ENCODE measurements at regions not wholly inside any gene's neighbourhood (a gene's known extent, or its start where the extent isn't known, plus 50 kb on each side); places are given as distances from the start of the nearest gene placed in this dataset.

DNA sequence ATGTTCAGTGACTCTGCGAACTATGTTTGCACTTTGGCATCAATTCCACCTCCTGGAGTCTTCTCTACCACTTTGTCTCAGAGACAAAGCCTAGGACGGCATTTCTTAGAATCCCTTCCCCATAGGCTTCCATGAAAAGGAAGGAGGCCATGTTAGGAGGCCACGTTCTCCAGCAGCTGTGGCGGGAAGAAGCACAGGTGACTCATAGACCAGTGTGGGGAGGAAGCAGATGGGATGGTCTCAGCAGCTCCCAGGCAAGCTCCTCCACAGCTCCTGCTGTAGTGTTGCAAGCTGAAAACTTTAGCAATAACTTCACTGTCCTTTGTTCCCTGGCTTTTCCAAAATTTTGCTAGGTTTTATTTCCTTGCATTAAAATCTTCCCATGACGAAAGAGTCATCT is 781.3 kb upstream of the ID2 start:
- no peak overlapping the region for H3K14ac ChIP-seq (ENCODE audit: insufficient read depth, low read length)
- WGBS (ENCODE audit: extremely low coverage, insufficient read length, low lambda C conversion rate), result no CpG with 5 or more reads among the region's 5 CpGs
- peaks cover 33 to 51% of the 10 kb centered on the region in 2 experiments for H3K4me1 Mint-ChIP-seq
- peaks cover 19 to 23% (median 19%) of the 10 kb centered on the region in 3 experiments for H3K36me3 Mint-ChIP-seq (ENCODE audit: insufficient read depth in 1 of 3, low read depth in 3 of 3)
- no peak overlapping the region for H3K56ac ChIP-seq (ENCODE audit: insufficient read length, low read depth, low read length)
- H2BK15ac ChIP-seq (ENCODE audit: low read depth, low read length), result no peak overlapping the region
- no peak overlapping the region for H3T11ph ChIP-seq (ENCODE audit: low read length)
- H3K9me3 Mint-ChIP-seq, result peaks cover 3 to 17% of the 10 kb centered on the region in 2 experiments
- no peak overlapping the region for H4K91ac ChIP-seq (ENCODE audit: insufficient read length, low read depth, low read length)
- H3K23ac ChIP-seq (ENCODE audit: insufficient read length, low read depth, low read length), result no peak overlapping the region
- H2BK12ac ChIP-seq (ENCODE audit: insufficient read length, low read depth, low read length), result no peak overlapping the region
- H3K4me2 ChIP-seq (ENCODE audit: insufficient read depth, insufficient read length, low read length), result no peak overlapping the region
- H3K27ac ChIP-seq (ENCODE audit: insufficient read length, low read depth, low read length), result no peak overlapping the region
- TF ChIP-seq, protein P1, sequence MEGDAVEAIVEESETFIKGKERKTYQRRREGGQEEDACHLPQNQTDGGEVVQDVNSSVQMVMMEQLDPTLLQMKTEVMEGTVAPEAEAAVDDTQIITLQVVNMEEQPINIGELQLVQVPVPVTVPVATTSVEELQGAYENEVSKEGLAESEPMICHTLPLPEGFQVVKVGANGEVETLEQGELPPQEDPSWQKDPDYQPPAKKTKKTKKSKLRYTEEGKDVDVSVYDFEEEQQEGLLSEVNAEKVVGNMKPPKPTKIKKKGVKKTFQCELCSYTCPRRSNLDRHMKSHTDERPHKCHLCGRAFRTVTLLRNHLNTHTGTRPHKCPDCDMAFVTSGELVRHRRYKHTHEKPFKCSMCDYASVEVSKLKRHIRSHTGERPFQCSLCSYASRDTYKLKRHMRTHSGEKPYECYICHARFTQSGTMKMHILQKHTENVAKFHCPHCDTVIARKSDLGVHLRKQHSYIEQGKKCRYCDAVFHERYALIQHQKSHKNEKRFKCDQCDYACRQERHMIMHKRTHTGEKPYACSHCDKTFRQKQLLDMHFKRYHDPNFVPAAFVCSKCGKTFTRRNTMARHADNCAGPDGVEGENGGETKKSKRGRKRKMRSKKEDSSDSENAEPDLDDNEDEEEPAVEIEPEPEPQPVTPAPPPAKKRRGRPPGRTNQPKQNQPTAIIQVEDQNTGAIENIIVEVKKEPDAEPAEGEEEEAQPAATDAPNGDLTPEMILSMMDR (conservative IDR thresholded peaks at IDR 0.05), result no peak
- H3K79me2 ChIP-seq (ENCODE audit: insufficient read depth, low read length), result no peaks in the 10 kb centered on the region
- H2BK20ac ChIP-seq (ENCODE audit: low read depth, low read length, poor library complexity, severe bottlenecking), result no peak overlapping the region
- no peaks in the 10 kb centered on the region for H3K9me3 ChIP-seq (ENCODE audit: control insufficient read depth, low read depth, low read length)
- H4K20me1 ChIP-seq (ENCODE audit: control insufficient read depth, insufficient read depth, insufficient read length), result no peaks in the 10 kb centered on the region
- no peak overlapping the region for H3K18ac ChIP-seq (ENCODE audit: insufficient read length, low read depth, low read length)
- no peak overlapping the region for H2BK5ac ChIP-seq (ENCODE audit: insufficient read length, low read length)
- peaks cover 11% of the 10 kb centered on the region for H3K27me3 Mint-ChIP-seq (ENCODE audit: low read depth)
- H3K27me3 ChIP-seq (ENCODE audit: insufficient read depth, low read length), result no peaks in the 10 kb centered on the region
- H3K4me3 Mint-ChIP-seq, result no peak overlapping the region
- H2AK5ac ChIP-seq (ENCODE audit: insufficient read length, low read length), result no peak overlapping the region
- DNase-seq, result no peak
- H4K8ac ChIP-seq (replicated peaks; ENCODE audit: insufficient read length, low read depth, low read length), result no peak overlapping the region
- no peak overlapping the region for H2AFZ ChIP-seq (ENCODE audit: low read length)
- no peaks in the 10 kb centered on the region for H3K23me2 ChIP-seq (ENCODE audit: insufficient read length, low read depth, low read length, poor library complexity, severe bottlenecking)
- no peak overlapping the region for H3K9ac ChIP-seq (ENCODE audit: extremely low read depth, insufficient read length, low read length)
- no peaks in the 10 kb centered on the region for H3K79me1 ChIP-seq (ENCODE audit: insufficient read depth, low read depth, low read length, poor library complexity, severe bottlenecking)
- H3K4me1 ChIP-seq (ENCODE audit: insufficient read depth, low read length), result peaks cover 17% of the 10 kb centered on the region
- no peak overlapping the region for H4K5ac ChIP-seq (ENCODE audit: insufficient read length, low read depth, low read length)
- H3K4ac ChIP-seq (ENCODE audit: low read depth, low read length), result no peak overlapping the region
- H2BK120ac ChIP-seq (ENCODE audit: low read depth, low read length, poor library complexity, severe bottlenecking), result no peak overlapping the region
- H3K27ac Mint-ChIP-seq, result peak overlapping the region in 2 of 3 experiments; percentile 7 to 28; a peak in 2 of 7 replicates

Measured in H9 (cell line).